Type B pancreatic cell (in vitro differentiated cells): ENCODE measurements at regions not wholly inside any gene's neighbourhood (a gene's known extent, or its start where the extent isn't known, plus 50 kb on each side); places are given as distances from the start of the nearest gene placed in this dataset.

Experiments used
- DNase-seq: peaks from one replicate; pipeline ENCODE4 v3.0.0; 2021; ENCODE audit warnings: mixed read lengths; ENCODE audit not compliant: unreplicated experiment; ENCODE audit errors: extremely low spot score
- H3K27ac Mint-ChIP-seq: 2 replicates; pipeline ENCODE4 v1.8.0; 2021; ENCODE audit warnings: mild to moderate bottlenecking, mixed read lengths
- H3K27me3 Mint-ChIP-seq: 2 replicates; pipeline ENCODE4 v1.8.0; 2021; ENCODE audit warnings: mixed read lengths
- H3K36me3 Mint-ChIP-seq: 2 replicates; pipeline ENCODE4 v1.8.0; 2021; ENCODE audit warnings: mixed read lengths
- H3K4me1 Mint-ChIP-seq: one replicate; pipeline ENCODE4 v1.8.0; 2021; ENCODE audit warnings: mixed read lengths; ENCODE audit not compliant: unreplicated experiment
- H3K4me3 Mint-ChIP-seq: 2 replicates; pipeline ENCODE4 v1.8.0; 2021; ENCODE audit warnings: mild to moderate bottlenecking, mixed read lengths
- H3K9me3 Mint-ChIP-seq: 2 replicates; pipeline ENCODE4 v1.8.0; 2021; ENCODE audit warnings: mixed read lengths
- CTCF ChIP-seq: fragments of 200-600 bp; sonication (generic); conservative IDR thresholded peaks from 2 replicates; pipeline ENCODE4 v1.5.0; 2021; ENCODE audit warnings: antibody characterized with exemption, mild to moderate bottlenecking

- Mint-ChIP-seq H3K27ac (no peak overlapping the region), H3K27me3 (peaks cover 7% of the 10 kb centered on the region), H3K4me1 (no peaks in the 10 kb centered on the region), H3K4me3 (no peak overlapping the region), H3K36me3 (no peaks in the 10 kb centered on the region), H3K9me3 (peaks cover 4% of the 10 kb centered on the region)
- no peak for TF ChIP-seq CTCF
- DNase-seq = no peak
Measured at GRCh38 chr6:167719920-167720319, 106.8 kb upstream of the AFDN start.

GRCh38 chr6:167720456-167721285 is 106.0 kb upstream of the AFDN start:
- Mint-ChIP-seq H3K27me3 (peaks cover 4% of the 10 kb centered on the region), H3K9me3 (peaks cover 4% of the 10 kb centered on the region), H3K36me3 (no peaks in the 10 kb centered on the region), H3K4me1 (no peaks in the 10 kb centered on the region), H3K27ac (no peak overlapping the region), H3K4me3 (no peak overlapping the region)
- TF ChIP-seq CTCF = no peak
- peak; percentile 48 for DNase-seq

- H3K4me3 Mint-ChIP-seq = no peak overlapping the region
- DNase-seq = peak; percentile 34
- H3K36me3 Mint-ChIP-seq = no peaks in the 10 kb centered on the region
- peaks cover 2% of the 10 kb centered on the region for H3K27me3 Mint-ChIP-seq
- H3K9me3 Mint-ChIP-seq = peaks cover 4% of the 10 kb centered on the region
- H3K27ac Mint-ChIP-seq = no peak overlapping the region
- no peaks in the 10 kb centered on the region for H3K4me1 Mint-ChIP-seq
- TF ChIP-seq CTCF = no peak
Measured at GRCh38 chr6:167721291-167721690, 105.4 kb upstream of the AFDN start.

GRCh38 chr6:167722634-167723309 is 103.9 kb upstream of the AFDN start:
- Mint-ChIP-seq H3K36me3 (no peaks in the 10 kb centered on the region), H3K4me1 (no peaks in the 10 kb centered on the region), H3K27ac (no peak overlapping the region), H3K27me3 (no peaks in the 10 kb centered on the region), H3K9me3 (peaks cover 4% of the 10 kb centered on the region), H3K4me3 (no peak overlapping the region)
- DNase-seq = peak; percentile 64
- TF ChIP-seq CTCF = no peak

GRCh38 chr6:167726043-167726621 is 100.6 kb upstream of the AFDN start:
- Mint-ChIP-seq H3K4me1 (no peaks in the 10 kb centered on the region), H3K9me3 (peaks cover 4% of the 10 kb centered on the region), H3K27ac (no peak overlapping the region), H3K4me3 (no peak overlapping the region), H3K27me3 (no peaks in the 10 kb centered on the region), H3K36me3 (no peaks in the 10 kb centered on the region)
- peak; percentile 34 for DNase-seq
- no peak for TF ChIP-seq CTCF
